ENCODE measurements at regions not wholly inside any gene's neighbourhood (a gene's known extent, or its start where the extent isn't known, plus 50 kb on each side); places are given as distances from the start of the nearest gene placed in this dataset.

DNA sequence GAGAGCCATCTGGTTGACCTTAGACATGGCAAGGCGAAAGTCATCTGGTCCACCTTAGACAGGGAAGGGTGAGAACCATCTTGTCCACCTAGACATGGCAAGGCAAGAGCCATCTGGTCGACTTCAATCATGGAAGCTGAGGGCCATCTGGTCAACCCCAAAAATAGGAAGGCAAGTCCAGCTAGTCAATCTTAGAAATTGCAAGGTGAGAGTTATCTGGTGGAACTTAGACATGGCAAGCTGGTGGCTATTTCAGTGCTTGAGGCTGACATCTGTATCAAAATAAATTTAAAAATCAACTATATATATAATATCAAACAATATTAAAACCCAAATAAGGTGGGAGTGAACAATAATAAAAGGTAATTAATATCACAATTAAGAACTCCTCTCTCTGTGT lies 83.9 kb downstream of the ZNF726 start:
- TF ChIP-seq, protein P1, sequence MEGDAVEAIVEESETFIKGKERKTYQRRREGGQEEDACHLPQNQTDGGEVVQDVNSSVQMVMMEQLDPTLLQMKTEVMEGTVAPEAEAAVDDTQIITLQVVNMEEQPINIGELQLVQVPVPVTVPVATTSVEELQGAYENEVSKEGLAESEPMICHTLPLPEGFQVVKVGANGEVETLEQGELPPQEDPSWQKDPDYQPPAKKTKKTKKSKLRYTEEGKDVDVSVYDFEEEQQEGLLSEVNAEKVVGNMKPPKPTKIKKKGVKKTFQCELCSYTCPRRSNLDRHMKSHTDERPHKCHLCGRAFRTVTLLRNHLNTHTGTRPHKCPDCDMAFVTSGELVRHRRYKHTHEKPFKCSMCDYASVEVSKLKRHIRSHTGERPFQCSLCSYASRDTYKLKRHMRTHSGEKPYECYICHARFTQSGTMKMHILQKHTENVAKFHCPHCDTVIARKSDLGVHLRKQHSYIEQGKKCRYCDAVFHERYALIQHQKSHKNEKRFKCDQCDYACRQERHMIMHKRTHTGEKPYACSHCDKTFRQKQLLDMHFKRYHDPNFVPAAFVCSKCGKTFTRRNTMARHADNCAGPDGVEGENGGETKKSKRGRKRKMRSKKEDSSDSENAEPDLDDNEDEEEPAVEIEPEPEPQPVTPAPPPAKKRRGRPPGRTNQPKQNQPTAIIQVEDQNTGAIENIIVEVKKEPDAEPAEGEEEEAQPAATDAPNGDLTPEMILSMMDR (IDR thresholded peaks at IDR 0.05), result no peak
- TF ChIP-seq POLR2A (IDR thresholded peaks at IDR 0.05), result no peak

Measured in heart left ventricle (tissue), 13 donors.